ENCODE measurements at regions not wholly inside any gene's neighbourhood (a gene's known extent, or its start where the extent isn't known, plus 50 kb on each side); places are given as distances from the start of the nearest gene placed in this dataset.

DNA sequence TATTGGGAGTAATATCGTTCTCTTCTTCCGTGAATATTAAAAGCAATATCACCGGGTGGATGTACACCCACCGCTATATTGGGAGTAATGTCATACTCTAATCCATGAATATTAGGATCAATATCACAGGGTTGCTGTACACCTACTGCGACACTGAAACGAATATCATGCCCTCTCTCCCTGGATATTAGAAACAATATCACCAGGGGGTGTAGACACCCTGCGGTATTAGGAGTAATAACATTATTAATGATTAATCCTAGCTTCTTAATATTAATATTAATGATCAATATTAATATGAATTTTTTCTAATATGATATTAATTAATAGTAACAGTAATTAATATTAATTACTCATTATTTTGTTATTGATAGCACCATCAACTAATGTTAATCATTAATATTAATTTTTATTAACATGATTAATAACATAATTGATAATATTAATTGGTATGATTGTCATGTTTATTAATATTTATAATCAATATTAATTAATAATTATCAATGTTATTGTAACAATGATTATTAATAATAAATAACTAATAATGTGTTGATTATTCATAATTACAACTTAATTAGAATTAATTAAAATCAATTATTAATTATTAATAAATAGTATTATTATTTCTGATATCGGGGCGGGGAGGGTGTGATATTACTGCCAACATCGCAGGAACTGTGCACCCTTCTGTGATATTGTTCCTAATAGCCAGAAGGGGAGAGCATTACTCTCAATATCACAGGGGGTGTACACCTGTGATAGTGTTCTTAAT, 121.3 kb upstream of the C1GALT1 start:
- DNase-seq: no peak

DNA sequence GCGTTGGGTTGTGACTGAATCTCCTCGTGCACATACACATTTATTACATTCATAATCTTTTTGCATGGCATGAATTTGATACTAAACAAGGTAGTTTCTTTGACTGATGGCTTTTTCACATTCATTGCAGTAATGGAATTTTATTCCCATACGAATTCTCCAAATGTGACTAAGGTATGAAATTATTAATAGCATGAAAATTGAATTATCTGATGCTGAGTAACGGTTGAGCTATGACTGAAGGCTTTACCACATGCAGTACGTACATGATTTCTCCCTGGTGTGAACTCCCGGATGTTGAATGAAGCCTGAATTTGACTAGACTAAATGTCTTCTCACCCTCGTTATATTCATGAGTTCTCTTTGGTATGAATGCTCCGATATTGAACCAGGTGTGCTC, 104.4 kb upstream of the C1GALT1 start:
- no peak for DNase-seq

DNA sequence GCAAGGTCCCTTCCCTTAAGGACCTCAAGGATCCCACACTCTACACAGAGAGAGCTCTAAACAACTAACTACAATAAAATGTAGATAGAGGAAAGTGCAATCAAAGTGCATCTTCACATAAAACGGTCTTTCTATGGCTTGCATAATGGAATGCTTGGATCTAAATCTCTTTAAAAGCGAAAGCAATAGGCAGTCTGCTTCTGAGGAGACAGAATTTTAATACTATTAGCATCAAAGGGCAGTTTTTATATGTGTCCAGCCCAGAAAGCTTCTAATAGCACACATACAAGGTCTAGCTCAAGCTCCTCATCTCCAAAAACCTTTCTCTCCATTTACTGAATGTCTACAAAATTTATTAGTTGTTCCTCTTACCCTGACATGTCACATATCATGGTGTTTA, 101.5 kb upstream of the C1GALT1 start:
- no peak for DNase-seq

DNA sequence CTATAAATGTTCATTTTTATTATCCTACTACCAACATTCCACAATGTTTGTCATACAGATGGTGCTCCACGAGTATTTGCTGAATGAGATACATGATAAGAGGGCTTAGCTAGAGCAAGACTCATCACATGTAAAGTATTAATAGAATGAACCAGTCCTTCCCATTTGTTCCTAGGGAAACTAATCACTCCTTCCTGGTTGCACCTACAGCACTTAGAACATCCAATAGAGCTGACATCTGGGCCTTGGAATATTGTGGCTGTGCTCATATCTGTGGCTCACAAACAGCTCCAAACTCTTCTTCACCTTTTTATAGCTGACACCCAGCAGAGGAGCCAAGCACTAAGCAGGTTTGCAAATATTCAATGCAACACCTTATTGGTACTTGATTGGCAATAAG, 91.9 kb upstream of the C1GALT1 start:
- DNase-seq: no peak

DNA sequence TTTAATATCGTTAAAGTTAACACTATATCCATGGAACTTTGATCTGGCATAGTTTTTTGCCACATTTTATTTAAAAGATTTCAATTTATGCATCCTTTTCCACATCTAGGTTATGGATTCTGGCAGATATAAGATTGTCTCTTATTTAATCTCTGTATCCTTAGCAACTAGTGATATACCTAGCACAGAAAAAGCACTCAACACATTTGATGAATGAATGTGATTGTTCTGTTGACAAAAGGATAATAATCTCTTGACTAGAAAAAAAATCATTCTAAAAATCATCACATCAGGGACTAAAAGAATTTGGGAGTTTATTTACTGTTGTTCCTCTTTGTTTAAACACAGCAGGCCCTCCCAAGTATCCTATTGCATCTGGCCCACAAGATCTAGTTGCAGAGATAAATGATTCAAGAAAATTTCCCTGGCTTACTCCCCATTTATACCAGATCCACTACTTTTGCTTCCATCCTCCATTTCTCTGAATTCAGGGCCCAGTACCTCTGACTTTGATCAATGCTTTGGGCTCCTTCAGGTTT, 84.0 kb upstream of the C1GALT1 start:
- DNase-seq: no peak

DNA sequence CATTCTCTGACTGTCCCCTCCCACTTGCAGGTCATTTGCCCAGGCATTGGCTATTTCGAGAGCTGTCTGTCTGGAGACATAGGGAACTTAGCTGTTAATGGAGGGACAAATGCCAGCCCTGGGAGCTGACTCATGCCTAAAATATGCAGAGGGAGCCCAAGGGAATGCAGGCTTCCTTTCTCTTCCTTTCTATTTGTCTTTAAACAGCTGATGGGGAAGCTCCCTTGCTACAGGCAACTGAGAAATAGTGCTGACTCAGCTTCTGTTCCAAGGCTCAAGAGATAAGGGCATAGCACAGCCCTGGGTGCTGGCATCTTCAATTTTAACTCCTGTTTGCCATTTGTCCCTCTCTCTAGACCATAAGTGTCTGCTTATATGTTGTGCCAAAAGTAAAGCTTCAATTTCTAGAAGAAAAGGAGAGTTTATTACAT, 82.7 kb upstream of the C1GALT1 start:
- no peak for DNase-seq

DNA sequence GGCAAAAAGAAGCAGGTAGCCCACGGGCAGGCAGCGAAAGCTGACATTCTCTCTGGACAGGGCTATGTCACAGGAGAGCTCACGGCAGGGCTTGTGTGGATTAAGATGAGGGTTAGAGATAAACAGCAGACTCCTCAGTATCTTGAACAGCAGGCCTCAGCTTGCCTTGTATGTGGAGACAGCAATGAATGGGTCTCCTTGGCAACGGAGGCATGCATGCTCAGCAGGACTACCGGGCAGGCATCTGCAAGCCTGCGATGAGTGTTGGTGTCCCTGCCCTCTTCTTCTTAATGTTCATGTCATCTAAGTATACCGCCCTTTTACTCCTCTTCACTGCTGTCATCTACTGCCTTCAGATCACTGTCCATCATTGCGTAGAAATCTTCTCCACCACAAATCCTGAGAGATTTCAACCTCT, 81.9 kb upstream of the C1GALT1 start:
- DNase-seq: no peak

DNA sequence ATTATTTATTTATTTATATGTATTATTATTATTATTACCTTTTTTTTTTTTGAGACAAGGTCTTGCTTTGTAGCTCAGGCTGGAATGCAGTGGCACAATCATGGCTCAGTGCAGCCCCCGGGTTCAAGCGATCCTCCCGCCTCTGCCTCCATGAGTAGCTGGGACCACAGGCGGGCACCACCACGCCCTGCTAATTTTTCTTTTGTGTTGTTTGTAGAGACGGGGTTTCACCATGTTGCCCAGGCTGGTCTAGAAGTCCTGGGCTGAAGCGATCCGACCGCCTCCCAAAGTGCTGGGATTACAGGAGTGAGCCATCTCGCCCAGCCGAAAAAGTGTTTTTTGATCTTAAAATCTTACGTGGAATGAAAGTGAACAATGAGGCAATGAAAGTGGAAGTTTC, 79.4 kb upstream of the C1GALT1 start:
- no peak for DNase-seq

DNA sequence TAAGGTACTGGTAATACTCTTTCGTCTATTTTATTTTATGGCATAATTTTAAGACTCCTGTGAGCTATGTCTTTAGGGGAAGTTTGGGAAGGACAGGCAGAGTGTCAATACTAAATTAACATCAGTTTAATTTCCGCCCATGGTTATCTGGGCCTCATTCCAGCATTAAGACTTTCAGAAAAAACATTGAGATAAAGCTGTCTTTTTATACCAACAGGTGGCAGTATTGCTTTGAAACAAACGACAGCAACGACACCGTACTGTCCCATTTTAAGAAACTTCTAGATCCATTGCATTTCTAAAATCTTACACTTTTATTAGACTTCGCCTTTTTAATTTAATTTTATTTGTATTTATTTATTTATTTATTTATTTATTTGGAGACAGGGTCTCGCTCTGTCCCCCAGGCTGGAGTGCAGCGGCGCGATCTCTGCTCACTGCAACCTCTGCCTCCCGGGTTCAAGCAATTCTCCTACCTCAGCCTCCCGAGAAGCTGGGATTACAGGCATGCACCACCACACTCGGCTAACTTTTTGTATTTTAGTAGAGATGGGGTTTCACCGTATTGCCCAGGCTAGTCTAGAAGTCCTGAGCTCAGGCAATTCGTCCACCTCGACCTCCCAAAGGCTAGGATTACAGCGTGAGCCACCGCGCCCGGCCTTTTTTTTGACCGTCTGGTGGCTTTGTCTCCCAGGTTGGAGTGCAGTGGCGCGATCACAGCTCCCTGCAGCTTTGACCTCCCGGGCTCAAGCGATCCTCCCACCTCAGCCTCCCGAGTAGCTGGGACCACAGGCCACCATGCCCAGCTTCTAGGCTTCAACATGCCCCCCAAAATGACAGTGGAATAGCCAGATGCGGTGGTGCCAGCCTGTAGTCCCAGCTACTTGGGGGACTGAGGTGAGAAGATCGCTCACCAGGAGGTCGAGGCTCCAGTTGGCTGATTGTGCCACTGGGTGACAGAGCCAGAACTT, 78.7 kb upstream of the C1GALT1 start:
- DNase-seq: no peak

DNA sequence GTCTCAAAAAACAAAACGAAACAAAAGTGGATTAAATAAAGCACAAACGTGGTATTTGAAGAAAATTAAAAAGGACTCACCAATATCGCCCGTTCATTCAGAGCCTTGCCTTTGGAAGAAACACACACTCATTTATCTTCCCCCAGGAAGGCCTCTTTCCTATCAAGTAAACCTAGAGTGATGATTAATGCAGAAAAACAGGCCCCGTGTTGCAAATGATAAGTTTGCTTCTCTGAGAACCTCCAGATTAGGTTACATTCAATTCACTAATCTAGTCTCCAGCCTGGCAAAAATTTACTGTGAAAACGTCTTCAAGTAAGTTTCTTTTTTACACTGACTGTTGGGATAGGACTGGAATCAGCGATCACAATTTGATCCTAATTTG, 78.0 kb upstream of the C1GALT1 start:
- DNase-seq: no peak

DNA sequence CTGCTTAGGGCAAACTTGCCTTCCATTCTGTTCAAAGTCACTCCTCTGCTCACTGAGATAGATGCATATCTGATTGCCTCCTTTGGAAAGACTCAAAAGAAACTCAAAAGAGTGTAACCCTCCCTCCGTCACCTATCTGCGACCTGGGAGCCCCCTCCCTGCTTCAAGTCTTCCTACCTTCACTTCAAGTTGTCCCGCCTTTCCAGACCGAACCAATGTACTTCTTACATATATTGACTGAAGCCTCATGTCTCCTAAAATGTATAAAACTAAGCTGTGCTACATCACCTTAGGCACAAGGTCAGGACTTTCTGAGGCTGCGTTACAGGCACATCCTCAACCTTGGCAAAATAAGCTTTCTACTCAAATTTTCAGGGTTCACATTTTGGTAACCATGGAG, 77.4 kb upstream of the C1GALT1 start:
- DNase-seq: no peak

DNA sequence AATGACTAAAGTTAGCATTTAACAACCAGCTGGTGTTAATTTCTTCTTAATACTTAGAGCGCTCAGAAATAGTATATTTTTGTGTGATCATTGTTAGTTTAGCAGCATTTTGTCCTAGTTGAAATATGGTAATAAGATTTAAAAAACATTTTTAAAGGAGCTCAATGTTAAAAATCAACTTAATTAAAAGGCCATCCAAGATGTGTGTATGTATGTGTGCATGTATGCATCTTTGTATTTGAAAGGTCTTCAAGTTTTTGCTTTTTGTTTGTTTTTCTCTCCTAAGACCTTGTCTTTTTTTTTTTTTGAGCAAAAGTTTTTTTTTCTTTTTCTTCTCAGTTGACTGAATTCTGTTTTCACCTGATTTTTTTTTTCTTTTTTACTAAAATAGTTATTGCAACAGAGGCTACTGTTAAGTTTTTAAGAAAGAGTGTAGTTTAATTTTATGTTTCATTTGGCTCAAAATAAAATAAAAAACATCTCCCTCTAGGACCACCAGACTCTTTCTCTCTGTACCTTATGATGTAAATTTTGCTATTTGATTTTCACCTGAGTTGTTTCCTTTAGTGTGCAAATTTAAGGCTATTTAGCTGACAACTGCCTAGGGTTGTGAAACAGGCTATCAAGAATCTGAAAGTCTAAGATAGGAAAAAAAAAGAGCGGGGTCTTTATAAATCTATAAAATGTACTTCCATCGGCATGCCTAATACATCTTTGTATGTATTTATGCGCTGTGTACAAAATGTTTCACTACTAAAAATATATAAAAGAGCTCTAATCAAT, 76.4 kb upstream of the C1GALT1 start:
- DNase-seq: no peak

DNA sequence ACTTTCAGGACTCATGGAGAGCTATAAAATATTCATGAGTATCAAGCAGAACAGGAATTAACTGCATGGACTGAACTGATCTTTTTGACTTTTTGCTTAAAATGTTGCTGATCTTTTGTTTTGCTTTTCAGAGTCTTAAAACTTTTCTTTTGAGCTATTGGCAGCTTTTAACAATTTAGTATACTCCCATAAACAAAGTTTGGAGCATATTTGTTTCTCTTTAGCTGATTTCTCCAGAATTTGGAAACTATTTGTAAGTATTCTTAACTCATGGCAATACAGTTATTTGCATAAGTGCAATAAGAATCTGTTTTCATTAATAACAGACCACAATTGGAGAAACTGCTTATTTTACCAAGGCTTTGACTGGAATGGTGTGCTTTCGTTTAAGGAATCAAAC, 73.4 kb upstream of the C1GALT1 start:
- no peak for DNase-seq

DNA sequence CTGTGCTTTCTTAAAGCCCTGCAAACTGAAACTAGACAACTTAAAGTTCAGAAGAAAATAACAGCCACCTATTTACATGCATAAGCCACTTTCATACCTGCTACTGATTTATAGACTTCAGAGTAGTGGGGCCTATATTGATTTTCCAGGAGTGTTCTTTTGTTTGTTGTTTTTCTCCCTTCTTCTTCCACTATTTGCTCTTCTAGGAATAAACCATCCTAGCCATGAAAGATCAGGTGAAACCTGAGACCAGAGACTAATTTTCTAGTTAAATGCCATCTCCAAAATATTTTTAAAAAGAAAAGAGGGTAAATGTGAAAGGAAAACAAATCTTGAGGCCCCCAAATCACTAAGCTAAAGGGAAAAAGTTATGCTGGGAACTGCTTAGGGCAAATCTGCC, 72.4 kb upstream of the C1GALT1 start:
- DNase-seq: no peak

DNA sequence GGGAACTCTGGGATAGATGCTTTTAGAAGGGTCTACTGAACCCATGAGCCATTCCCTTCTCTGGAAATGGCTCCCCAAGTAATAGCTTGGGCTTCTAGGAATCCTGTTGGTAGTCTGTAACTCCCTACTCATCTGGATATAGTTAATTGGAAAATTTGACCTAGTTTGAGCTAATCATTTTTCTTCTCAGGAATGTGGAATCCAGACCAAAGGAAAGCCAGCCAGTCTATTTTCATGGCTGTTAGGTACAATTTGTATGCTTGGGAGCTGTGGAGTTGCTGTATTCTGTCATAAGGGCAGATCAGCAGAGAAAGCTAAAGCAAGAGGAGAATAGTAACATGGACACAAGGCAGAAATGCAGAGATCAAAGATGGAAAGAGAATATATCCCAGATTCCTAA, 71.6 kb upstream of the C1GALT1 start:
- no peak for DNase-seq

DNA sequence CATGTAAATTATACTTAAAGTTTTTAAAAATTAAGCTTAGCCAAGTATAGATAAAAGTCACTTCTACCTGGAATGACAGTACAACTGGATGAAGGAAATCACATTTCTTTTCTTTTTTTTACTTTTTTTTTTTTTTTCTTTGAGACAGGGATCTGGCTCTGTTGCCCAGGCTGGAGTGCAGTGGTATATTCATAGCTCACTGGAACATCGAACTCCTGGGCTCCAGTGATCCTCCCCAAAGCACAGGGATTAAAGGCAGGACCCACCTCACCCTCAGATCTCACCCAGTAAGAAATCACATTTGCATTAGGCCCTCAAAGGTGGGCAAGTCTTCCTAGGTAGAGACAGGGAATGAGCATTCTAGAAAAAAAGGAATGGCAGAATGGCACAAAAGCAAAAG, 69.5 kb upstream of the C1GALT1 start:
- no peak for DNase-seq

DNA sequence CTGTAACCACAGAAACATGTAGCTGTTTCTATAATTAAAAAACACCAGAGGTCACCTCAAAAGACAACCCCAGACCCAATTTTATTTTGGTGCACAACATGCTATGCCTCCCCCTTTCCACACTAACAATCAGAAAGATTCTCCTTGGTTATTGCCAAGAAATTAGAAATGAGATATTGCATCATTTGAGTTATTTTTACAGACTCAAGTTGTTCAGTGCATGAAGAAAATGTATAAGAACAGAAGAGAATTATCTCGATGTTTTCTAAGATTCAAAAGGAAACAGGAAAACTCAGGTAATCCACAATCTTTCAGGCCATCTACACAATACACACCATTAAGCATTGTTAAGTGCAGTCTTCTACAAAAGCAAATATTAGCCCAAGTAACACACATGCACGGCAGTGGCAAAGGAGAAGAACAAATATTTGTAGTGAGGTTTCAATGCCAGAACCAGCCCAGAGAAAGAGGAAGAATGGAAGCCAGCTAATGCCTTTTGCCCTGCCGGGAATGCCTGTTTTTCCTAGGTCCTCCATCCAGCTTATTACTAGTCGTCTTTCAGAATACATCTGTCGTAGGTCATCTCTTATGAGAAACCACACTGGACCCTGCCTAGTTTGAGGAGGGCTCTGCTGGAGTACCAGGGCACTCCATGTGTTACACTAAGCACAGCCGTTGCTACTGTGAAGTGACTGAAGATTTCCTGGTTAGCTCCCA, 67.6 kb upstream of the C1GALT1 start:
- no peak for DNase-seq

DNA sequence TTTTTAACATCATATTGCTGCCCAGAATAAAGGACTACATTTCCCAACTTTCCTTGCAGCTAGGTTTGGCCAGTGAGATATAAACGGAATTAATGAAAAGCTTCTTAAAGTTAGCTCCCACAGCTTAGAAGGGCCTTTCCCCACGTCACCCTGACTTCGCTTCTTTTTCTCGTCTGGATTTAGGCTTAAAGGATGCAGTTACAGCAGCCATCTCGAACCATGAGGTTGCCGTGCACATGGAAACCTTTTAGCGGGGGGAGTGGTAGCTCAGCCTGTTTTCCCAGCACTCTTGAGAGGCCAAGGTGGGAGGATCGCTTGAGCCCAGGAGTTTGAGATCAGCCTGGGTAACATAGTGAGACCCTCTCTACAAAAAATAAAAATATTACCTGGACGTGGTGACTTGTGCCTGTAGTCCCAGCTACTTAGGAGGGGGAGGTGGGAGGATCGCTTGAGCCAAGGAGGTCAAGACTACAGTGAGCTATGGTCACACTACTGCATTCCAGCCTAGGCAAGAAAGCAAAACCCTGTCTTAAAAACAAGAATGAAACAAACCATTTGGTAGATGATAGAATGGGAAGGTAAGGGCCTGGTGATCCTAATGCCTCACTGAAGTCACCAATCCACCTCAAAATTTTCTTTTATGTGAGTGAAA, 64.3 kb upstream of the C1GALT1 start:
- DNase-seq: no peak

DNA sequence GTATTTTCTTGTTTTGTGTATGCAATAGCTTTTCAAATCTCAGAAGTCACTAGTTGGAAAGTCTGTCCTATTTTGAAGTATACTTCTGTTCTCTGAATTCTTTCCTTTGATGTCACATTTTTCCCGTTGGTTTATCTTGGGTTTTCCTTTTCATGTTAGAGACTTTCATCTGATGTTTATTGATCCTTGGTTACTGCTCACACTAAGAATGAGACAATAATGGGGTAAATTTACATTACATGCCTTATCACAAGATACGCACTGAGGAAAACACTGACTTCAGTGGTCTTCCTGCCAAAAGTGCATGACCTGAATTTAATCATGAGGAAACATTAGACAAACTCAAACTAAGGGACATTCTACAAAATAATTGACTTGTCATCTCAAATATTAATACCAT, 63.5 kb upstream of the C1GALT1 start:
- no peak for DNase-seq

DNA sequence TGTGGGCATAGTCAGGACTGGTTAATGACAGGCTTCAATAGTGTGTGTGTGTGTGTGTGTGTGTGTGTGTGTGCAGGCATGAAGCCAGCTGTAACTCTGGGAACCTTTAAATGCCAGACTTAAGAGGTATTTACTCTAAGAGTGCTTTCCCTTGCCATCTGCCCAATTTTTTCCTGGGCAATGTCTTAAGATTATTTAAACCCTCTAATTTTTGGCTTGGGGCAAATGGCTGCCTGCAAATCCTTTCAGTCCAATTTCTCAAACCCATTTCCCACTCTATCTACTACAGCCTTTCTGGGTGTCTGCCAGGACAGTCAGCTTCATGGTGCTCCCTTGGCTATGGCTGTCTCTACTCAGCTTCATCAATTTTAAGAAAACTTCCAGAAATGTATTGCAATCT, 62.6 kb upstream of the C1GALT1 start:
- DNase-seq: no peak

DNA sequence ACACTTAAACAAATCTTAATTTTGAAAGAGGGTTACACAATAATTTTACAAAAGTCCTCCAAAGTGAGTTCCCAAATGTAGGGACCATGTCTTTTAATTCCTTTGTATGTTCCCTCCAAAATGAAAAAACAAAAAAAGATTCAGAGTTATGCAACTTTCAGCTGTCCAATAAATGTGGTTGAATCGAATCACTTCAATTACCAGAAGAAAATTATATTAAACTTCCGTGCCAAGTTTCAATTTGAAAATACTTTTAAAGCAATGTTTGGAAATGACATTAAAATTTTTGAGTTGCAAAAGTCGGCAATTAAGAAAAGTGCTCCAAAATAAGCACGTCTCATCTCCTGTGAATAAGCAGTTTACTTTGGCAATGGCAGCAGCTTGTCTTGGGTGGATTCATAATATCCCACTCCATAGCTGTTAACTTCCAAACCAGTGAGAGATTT, 60.3 kb upstream of the C1GALT1 start:
- DNase-seq: no peak
